Spleen (tissue), 11 donors: ENCODE measurements at regions not wholly inside any gene's neighbourhood (a gene's known extent, or its start where the extent isn't known, plus 50 kb on each side); places are given as distances from the start of the nearest gene placed in this dataset.

ENCODE experiments used
- DNase-seq: peaks from one replicate; pipeline ENCODE4 v3.0.0-alpha.2; 2020
- H3K27ac ChIP-seq, 8 donors: fragments of 200-600 bp; sonication (generic) in 7 of 8; 1 replicate in 4 of 8; 2 replicates in 4 of 8; pipeline versions ENCODE4 v1.5.0 to v1.8.0; 2016 to 2021; ENCODE audit warnings: inconsistent platforms in 4 of 8, mild to moderate bottlenecking in 4 of 8, moderate library complexity in 1 of 8
- H3K27me3 ChIP-seq, 7 donors: fragments of 200-600 bp; sonication (generic) in 6 of 7; replicated peaks in 1 of 7; 1 replicate in 4 of 7; 2 replicates in 3 of 7; pipeline versions ENCODE4 v1.5.0 to v1.8.0; 2016 to 2021; ENCODE audit warnings: inconsistent platforms in 3 of 7, mild to moderate bottlenecking in 1 of 7
- H3K36me3 ChIP-seq, 6 donors: fragments of 200-600 bp; sonication (generic) in 5 of 6; 1 replicate in 4 of 6; 2 replicates in 2 of 6; pipeline versions ENCODE4 v1.5.0 to v1.8.0; 2016 to 2021; ENCODE audit warnings: inconsistent platforms in 2 of 6
- H3K4me1 ChIP-seq, 6 donors: fragments of 200-600 bp; sonication (generic) in 5 of 6; 1 replicate in 3 of 6; 2 replicates in 3 of 6; pipeline versions ENCODE4 v1.5.0 to v1.8.0; 2016 to 2021; ENCODE audit warnings: inconsistent platforms in 3 of 6
- H3K4me3 ChIP-seq, 8 donors: fragments of 200-600 bp; sonication (generic) in 7 of 8; 1 replicate in 4 of 8; 2 replicates in 4 of 8; pipeline versions ENCODE4 v1.5.0 to v1.8.0; 2016 to 2021; ENCODE audit warnings: inconsistent platforms in 4 of 8, mild to moderate bottlenecking in 4 of 8, moderate library complexity in 2 of 8
- H3K9me3 ChIP-seq, 8 donors: fragments of 200-600 bp; sonication (generic) in 7 of 8; 1 replicate in 4 of 8; 2 replicates in 4 of 8; pipeline versions ENCODE4 v1.5.0 to v1.8.0; 2016 to 2021; ENCODE audit warnings: inconsistent platforms in 4 of 8
- CTCF ChIP-seq, 11 experiments: fragments of 200-600 bp in 7 of 11; fragments of 450-650 bp in 4 of 11; sonication (generic) in 4 of 11; IDR thresholded peaks in 8 of 11; conservative IDR thresholded peaks in 3 of 11; 1 replicate in 7 of 11; 2 replicates in 4 of 11; pipeline versions ENCODE4 v1.4.0 to v1.8.0; 2016 to 2021; ENCODE audit warnings: antibody characterized with exemption in 11 of 11, inconsistent platforms in 4 of 11, mild to moderate bottlenecking in 1 of 11
- POLR2A ChIP-seq, 3 donors: fragments of 450-650 bp; IDR thresholded peaks; one replicate each; pipeline ENCODE4 v1.5.1; 2017; ENCODE audit warnings: antibody characterized with exemption in 3 of 3, mild to moderate bottlenecking in 1 of 3
- POLR2AphosphoS5 ChIP-seq, 3 donors: sonication (generic); formaldehyde crosslinking; IDR thresholded peaks; one replicate each; pipeline ENCODE4 v1.5.1; 2017; ENCODE audit warnings: antibody characterized with exemption in 3 of 3
- WGBS, 5 donors: extraction: QIAGEN DNeasy Blood & Tissue Kit in 3 of 5; methylation state at CpG; one replicate each; pipeline versions ENCODE4 v1.1.5 to v1.1.7; 2013 to 2018; 5-methylcytosine and 5-hydroxymethylcytosine counted together
- intact Hi-C: fragments of 100-400 bp; cut with DNase I; formaldehyde crosslinking; loops from one replicate; pipeline ENCODE4 v1.15.0; 2023; ENCODE audit warnings: low total_unique reads
- donor health status: healthy with polysubstance abuse.
- donor health status: DM: no; HTN: no; CAD: no; lungs with moderate emphysema.
- donor health status: DM: no; HTN: no; CAD: no.
- donor health status: Bipolar disorder and iron deficiency.
- donor health status: healthy.
- donor health status: DM: no; HTN: no; CAD: no.
- donor health status: DM: yes; HTN: yes; CAD: no.

DNA sequence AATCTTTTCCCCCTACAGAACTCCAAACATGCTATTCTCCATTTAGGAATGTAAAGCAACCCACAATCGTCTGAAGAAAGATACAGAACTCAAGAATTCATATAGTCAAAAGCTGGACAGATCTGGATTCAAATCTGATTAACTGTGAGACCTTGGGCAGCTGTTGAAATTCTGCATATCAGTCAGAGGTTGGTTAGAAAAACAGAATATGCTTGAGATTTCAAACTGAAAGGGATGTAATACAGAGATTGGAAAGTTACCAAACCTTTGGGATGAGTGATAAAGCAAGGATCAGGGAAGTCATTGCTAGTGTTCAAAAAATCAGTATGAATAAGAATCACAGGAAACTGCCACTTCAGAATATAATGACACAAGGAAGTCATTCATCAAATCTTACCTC is 406.6 kb downstream of the HTR7 start:
- Histone ChIP-seq H3K4me1 (no peaks in the 10 kb centered on the region), H3K9me3 (peaks cover 0 to 9% (median 5%) of the 10 kb centered on the region in 8 donors), H3K27ac (no peak overlapping the region), H3K27me3 (peaks cover 0 to 11% (median 0%) of the 10 kb centered on the region in 7 donors), H3K36me3 (no peaks in the 10 kb centered on the region), H3K4me3 (no peak overlapping the region)
- intact Hi-C loops = no loop called here
- WGBS, 5 donors = 0 to 23% (median 13%) methylated on average over 1 of the region's 1 CpG
- TF ChIP-seq POLR2A (IDR thresholded peaks at IDR 0.05) (no peak), POLR2AphosphoS5 (IDR thresholded peaks at IDR 0.05) (no peak), CTCF (IDR thresholded peaks at IDR 0.05 in 8 of 11, conservative IDR thresholded peaks at IDR 0.05 in 3 of 11) (no peak)
- DNase-seq = no peak

- no peaks in the 10 kb centered on the region for H3K36me3 ChIP-seq
- no peak overlapping the region for H3K27ac ChIP-seq
- intact Hi-C loops = no loop called here
- 74 to 93% (median 75%) methylated on average over 1 of the region's 1 CpG for WGBS, 5 donors
- no peak for TF ChIP-seq POLR2A (IDR thresholded peaks at IDR 0.05)
- no peak for TF ChIP-seq CTCF (IDR thresholded peaks at IDR 0.05 in 8 of 11, conservative IDR thresholded peaks at IDR 0.05 in 3 of 11)
- no peak for TF ChIP-seq POLR2AphosphoS5 (IDR thresholded peaks at IDR 0.05)
- DNase-seq = no peak
- H3K4me1 ChIP-seq = no peaks in the 10 kb centered on the region
- peaks cover 0 to 12% (median 0%) of the 10 kb centered on the region in 7 donors for H3K27me3 ChIP-seq
- H3K4me3 ChIP-seq = no peak overlapping the region
- no peaks in the 10 kb centered on the region for H3K9me3 ChIP-seq
Observed at GRCh38 chr10:90458054-90458453, 399.8 kb downstream of the HTR7 start.

DNA sequence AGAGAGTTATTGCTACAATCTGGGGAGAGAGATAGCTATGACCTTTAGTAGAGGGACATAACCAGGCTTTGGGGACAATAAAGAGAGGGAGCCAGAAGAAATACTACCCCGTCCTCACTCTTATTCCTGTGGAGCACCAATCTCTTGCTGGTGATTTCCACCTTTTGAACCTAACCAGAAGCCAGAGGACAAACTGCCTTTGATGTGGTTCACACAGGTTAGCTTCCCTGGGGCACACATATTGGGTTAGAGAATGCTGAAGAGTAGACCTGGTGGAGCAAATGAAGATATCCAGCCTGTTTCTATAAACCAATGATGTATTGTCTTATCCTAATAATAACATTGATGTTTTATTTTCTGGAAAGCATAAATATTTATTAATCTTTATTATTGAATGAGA is 399.3 kb downstream of the HTR7 start:
- Histone ChIP-seq H3K27ac (no peak overlapping the region), H3K27me3 (peaks cover 0 to 6% (median 0%) of the 10 kb centered on the region in 7 donors), H3K36me3 (no peaks in the 10 kb centered on the region), H3K9me3 (no peaks in the 10 kb centered on the region), H3K4me1 (no peaks in the 10 kb centered on the region), H3K4me3 (no peak overlapping the region)
- intact Hi-C loops = no loop called here
- no peak for TF ChIP-seq POLR2AphosphoS5 (IDR thresholded peaks at IDR 0.05)
- no peak for TF ChIP-seq CTCF (IDR thresholded peaks at IDR 0.05 in 8 of 11, conservative IDR thresholded peaks at IDR 0.05 in 3 of 11)
- TF ChIP-seq POLR2A (IDR thresholded peaks at IDR 0.05) = no peak
- no peak for DNase-seq
- WGBS, 5 donors = 50 to 78% (median 67%) methylated on average over 1 of the region's 1 CpG

- DNase-seq = no peak
- Histone ChIP-seq H3K4me3 (no peak overlapping the region), H3K27ac (no peak overlapping the region), H3K4me1 (no peaks in the 10 kb centered on the region), H3K9me3 (no peaks in the 10 kb centered on the region), H3K36me3 (no peaks in the 10 kb centered on the region), H3K27me3 (peaks cover 0 to 6% (median 0%) of the 10 kb centered on the region in 7 donors)
- TF ChIP-seq CTCF (IDR thresholded peaks at IDR 0.05 in 8 of 11, conservative IDR thresholded peaks at IDR 0.05 in 3 of 11) = no peak
- no peak for TF ChIP-seq POLR2A (IDR thresholded peaks at IDR 0.05)
- no peak for TF ChIP-seq POLR2AphosphoS5 (IDR thresholded peaks at IDR 0.05)
- 20 to 30% (median 26%) methylated on average over 4 of the region's 4 CpGs for WGBS, 5 donors
- intact Hi-C loops = no loop called here
Observed at GRCh38 chr10:90461437-90462155, 396.2 kb downstream of the HTR7 start.
